A673 (cell line): ENCODE measurements at regions not wholly inside any gene's neighbourhood (a gene's known extent, or its start where the extent isn't known, plus 50 kb on each side); places are given as distances from the start of the nearest gene placed in this dataset.

Source experiments
- BruUV-seq: library from RNA; stranded (reverse); fragments of 400-500 nt; replicated peaks from 2 replicates; lab custom pipeline; 2021; lab: Mats Ljungman, UMichigan
- CTCF ChIA-PET: fragments of 300-600 bp; sonication (Branson Sonifier 250); formaldehyde crosslinking; loops from one replicate; lab custom pipeline; 2022; ENCODE audit warnings: antibody characterized with exemption; lab: Charles Lee
- POLR2A ChIA-PET: fragments of 300-600 bp; sonication (Branson Sonifier 250); formaldehyde crosslinking; loops from one replicate; lab custom pipeline; 2022; ENCODE audit warnings: antibody characterized with exemption; ENCODE audit not compliant: low non-redundant PET; lab: Charles Lee
- DNase-seq: peaks from one replicate; pipeline ENCODE4 v3.0.0-alpha.2; 2015; ENCODE audit warnings: low spot score
- H3K27ac ChIP-seq: fragments of 200-600 bp; sonication (generic); 2 replicates; pipeline ENCODE4 v1.5.1; 2016; ENCODE audit warnings: mixed run types, low read depth, mild to moderate bottlenecking, mixed read lengths, antibody characterized with exemption, low read length; ENCODE audit not compliant: poor library complexity, severe bottlenecking
- H3K27me3 ChIP-seq: fragments of 200-600 bp; sonication (generic); replicated peaks from 2 replicates; pipeline ENCODE4 v1.6.1; 2017; ENCODE audit warnings: mixed run types, low read depth, mild to moderate bottlenecking, mixed read lengths, antibody characterized with exemption, low read length; ENCODE audit not compliant: insufficient read depth, poor library complexity
- H3K36me3 ChIP-seq: fragments of 200-600 bp; sonication (generic); 2 replicates; pipeline ENCODE4 v1.6.1; 2016; ENCODE audit warnings: mixed run types, mild to moderate bottlenecking, mixed read lengths, antibody characterized with exemption, low read length; ENCODE audit not compliant: insufficient read depth, poor library complexity, severe bottlenecking
- H3K4me1 ChIP-seq: fragments of 200-600 bp; sonication (generic); 2 replicates; pipeline ENCODE4 v1.6.1; 2017; ENCODE audit warnings: mixed run types, mild to moderate bottlenecking, mixed read lengths, antibody characterized with exemption, low read length; ENCODE audit not compliant: insufficient read depth, poor library complexity, severe bottlenecking
- H3K4me3 ChIP-seq: fragments of 200-600 bp; sonication (generic); 2 replicates; pipeline ENCODE4 v1.5.1; 2016; ENCODE audit warnings: low read depth, mixed run types, mild to moderate bottlenecking, mixed read lengths, low read length; ENCODE audit not compliant: poor library complexity, severe bottlenecking
- H3K9me3 ChIP-seq: fragments of 200-600 bp; sonication (generic); 2 replicates; pipeline ENCODE4 v1.6.1; 2016; ENCODE audit warnings: mixed run types, low read depth, mild to moderate bottlenecking, mixed read lengths, antibody characterized with exemption, low read length; ENCODE audit not compliant: poor library complexity, severe bottlenecking
- CTCF ChIP-seq: fragments of 300-800, 200-600 bp; sonication (generic); conservative IDR thresholded peaks from 2 replicates; pipeline ENCODE4 v1.5.1; 2017; ENCODE audit warnings: low read depth, mild to moderate bottlenecking, antibody characterized with exemption, low read length, moderate library complexity, mixed read lengths
- EZH2 ChIP-seq: fragments of 200-600 bp; sonication (generic); IDR thresholded peaks from 2 replicates; pipeline ENCODE4 v1.6.1; 2017; ENCODE audit warnings: borderline replicate concordance, low read depth, mild to moderate bottlenecking, mixed read lengths, antibody characterized with exemption, low read length; ENCODE audit not compliant: poor library complexity, severe bottlenecking
- intact Hi-C: fragments of 100-400 bp; cut with micrococcal nuclease; formaldehyde crosslinking; loops from one replicate; pipeline ENCODE4 v1.10.0; 2022; ENCODE audit not compliant: unreplicated experiment

DNA sequence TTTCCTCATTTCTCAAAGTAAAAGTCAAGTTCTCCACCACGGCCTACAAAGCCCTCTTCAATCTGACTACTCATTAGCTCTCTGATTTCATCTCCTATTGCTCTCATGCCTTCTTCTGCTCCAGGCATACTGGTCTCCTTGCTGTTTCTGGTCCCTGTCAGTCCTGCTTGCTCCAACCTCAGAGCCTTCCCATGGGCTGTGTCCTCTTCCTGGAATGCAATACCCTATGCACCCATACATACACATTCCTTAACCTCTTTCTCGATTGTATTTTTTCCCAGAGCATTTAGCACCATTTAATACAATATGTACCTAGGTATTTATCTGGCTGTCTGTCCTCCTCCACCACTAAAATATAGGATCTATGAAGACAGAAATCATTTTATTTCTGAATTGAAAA is 385.2 kb downstream of the GASK1B start:
- BruUV-seq, result no TSS peak

GRCh38 chr4:157781361-157781760 is 391.5 kb downstream of the GASK1B start:
- Histone ChIP-seq H3K36me3 (no peaks in the 10 kb centered on the region), H3K4me1 (peaks cover 14% of the 10 kb centered on the region), H3K27ac (no peak overlapping the region), H3K9me3 (no peaks in the 10 kb centered on the region), H3K27me3 (no peaks in the 10 kb centered on the region), H3K4me3 (no peak overlapping the region)
- TF ChIP-seq EZH2 (no peak), CTCF (no peak)
- intact Hi-C loops, result no loop called here
- no TSS peak for BruUV-seq
- POLR2A ChIA-PET, result no interaction called here
- no peak for DNase-seq
- CTCF ChIA-PET, result no interaction called here

More for the DNA sequence above, 385.2 kb downstream of the GASK1B start:
- no peak for DNase-seq
- ChIA-PET CTCF (no interaction called here), POLR2A (no interaction called here)
- no peak overlapping the region for H3K4me3 ChIP-seq
- TF ChIP-seq EZH2 (no peak), CTCF (no peak)
- no peaks in the 10 kb centered on the region for H3K36me3 ChIP-seq
- intact Hi-C loops, result loop anchor here (5.0 kb wide), 1 partner anchor 1925 kb away; no protein-coding TSS in a partner anchor
- H3K27me3 ChIP-seq, result no peaks in the 10 kb centered on the region
- H3K9me3 ChIP-seq, result no peaks in the 10 kb centered on the region
- no peak overlapping the region for H3K27ac ChIP-seq
- H3K4me1 ChIP-seq, result no peaks in the 10 kb centered on the region

GRCh38 chr4:157779081-157779480 is 393.7 kb downstream of the GASK1B start:
- ChIA-PET POLR2A (no interaction called here), CTCF (no interaction called here)
- TF ChIP-seq CTCF, result no peak
- TF ChIP-seq EZH2, result no peak

More at GRCh38 chr4:157779081-157779480, 393.7 kb downstream of the GASK1B start:
- H3K36me3 ChIP-seq, result no peaks in the 10 kb centered on the region
- intact Hi-C loops, result no loop called here
- H3K27me3 ChIP-seq, result no peaks in the 10 kb centered on the region
- peak; percentile 15 for DNase-seq
- BruUV-seq, result no TSS peak
- H3K4me3 ChIP-seq, result no peak overlapping the region
- H3K27ac ChIP-seq, result no peak overlapping the region
- peaks cover 14% of the 10 kb centered on the region for H3K4me1 ChIP-seq
- no peaks in the 10 kb centered on the region for H3K9me3 ChIP-seq
